CD4-positive, alpha-beta T cell treated with Interleukin-2 at 100 ng/mL for 4 hours (primary cell): ENCODE measurements at regions not wholly inside any gene's neighbourhood (a gene's known extent, or its start where the extent isn't known, plus 50 kb on each side); places are given as distances from the start of the nearest gene placed in this dataset.

Experiments
- DNase-seq: peaks from one replicate; pipeline ENCODE4 v3.0.0-alpha.2; 2020; ENCODE audit warnings: low spot score

GRCh38 chr1:193607787-193608186, 421.4 kb upstream of the B3GALT2 start:
- no peak for DNase-seq

DNA sequence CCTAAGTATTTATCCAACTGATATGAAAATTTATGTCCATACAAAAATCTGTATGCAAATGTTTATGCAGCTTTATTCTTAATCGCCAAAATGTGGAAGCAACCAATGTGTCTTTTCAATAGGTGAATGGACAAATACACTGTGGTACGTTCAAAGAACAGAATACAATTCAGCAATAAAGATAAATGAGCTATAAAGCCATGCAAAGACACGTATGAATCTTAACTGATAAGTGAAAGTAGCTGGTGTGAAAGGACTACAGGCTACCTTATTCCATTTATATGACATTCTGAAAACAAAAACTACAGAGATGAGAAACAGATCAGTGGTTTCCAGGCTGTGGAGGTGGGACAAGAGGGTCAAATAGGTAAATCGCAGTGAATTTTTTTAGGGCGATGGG, 419.6 kb upstream of the B3GALT2 start:
- no peak for DNase-seq

GRCh38 chr1:193602705-193603104, 416.3 kb upstream of the B3GALT2 start:
- no peak for DNase-seq

DNA sequence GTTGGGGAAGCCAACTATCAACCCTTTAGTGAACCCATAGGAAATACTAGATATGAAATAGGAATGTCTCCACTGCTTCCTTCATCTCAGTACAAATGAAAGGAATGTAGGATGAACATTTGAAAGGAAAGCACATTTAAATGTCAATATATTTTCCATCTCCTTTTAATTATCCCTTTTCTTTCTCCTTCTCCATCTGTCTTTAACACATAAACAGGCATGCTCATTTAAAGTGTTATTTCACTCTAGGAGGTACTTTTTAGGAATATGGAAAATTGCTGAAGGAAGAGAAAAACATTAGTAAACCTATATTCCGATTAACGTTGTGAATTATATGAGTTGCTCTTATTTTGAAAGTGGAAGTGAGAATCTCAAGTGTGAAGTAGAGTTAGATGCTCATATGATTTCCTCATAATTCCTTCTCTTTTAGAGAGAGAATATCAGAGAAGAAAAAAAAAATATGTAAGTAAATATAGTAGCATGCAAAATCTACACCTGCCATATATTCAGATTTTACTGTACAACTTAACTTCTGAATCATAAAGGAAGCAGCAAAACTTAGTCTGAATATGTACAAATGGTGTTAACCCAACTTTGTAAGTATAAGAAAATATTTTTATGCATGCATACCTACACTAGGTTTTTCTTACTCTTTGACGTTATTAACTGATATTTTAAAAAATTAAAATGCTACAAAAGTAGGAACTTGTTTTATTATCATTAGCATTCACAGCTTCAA, 406.9 kb upstream of the B3GALT2 start:
- DNase-seq = no peak

GRCh38 chr1:193592317-193592716, 405.9 kb upstream of the B3GALT2 start:
- DNase-seq = peak; percentile 32

DNA sequence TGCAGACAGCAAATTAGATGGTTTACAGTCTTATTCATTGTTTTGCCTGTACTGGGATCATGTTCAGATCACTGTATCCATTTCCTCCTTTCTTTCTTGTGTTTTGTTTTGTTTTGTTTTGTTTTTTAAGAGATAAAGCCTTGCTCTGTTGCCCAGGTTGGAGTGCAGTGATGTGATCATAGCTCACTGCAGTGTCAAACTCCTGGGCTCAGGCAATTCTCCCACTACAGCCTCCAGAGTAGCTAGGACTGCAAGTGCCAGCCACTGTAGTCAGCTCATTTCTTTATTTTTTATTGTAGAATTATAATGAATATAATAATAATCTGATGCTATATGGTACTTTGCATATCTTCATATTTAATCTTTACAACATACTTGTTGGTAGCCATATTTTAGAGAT, 403.7 kb upstream of the B3GALT2 start:
- DNase-seq = no peak

DNA sequence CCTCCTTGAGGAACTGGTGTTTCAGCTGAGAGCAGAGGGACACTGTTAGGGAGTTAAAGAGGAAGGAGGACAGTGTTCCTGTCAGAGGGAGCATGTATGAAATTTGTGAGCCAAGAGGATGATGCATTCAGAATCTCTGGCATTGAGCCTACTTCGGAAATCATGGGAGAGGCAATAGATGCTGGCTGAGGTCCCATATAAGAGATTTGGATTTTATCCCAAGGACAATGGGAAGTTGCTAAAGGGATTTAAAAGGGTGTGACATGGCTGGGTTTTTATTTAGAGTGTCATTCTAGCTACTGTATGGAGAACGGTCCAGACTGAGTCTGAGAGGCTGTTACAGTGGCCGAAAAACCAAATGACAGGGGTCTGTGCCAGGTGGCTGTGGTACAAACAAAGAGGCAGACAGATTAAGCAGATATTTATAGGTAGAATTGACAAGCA, 403.2 kb upstream of the B3GALT2 start:
- no peak for DNase-seq

DNA sequence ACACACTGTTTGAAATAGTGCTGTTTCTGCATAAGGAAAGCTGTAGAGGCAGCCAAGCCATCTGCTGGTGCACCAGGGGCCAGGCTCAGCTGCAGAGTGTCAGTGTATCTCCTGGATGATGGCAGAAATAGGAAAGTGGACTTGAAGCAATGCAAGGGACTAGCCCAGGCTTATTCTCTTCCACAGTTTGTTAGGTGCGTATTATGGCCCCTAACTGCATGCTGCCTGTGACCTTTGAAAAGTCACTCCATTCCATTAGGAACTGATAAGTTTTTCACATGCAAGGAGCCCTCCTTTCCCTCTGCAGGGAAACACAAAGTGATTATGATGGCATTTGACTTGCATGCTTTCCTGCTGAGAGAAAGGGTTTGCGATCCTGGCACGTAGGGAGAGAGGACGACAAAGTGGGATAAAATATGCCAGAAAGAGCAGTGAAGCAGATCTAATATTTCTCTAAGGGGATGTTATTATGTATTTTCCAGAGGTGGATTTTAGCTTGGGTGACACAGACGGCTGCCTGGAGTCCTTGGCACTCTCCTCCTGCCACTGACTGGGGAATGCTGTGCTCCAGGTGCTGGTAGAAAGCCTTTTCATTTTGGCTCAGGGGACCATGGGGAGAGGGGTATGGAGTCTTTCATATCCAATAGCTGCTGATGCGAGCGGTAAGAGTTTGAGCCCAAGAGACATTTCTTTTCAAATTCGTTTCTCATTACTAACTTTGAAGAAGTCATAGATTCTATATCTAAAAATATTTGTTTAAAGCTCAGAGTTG, 402.1 kb upstream of the B3GALT2 start:
- DNase-seq = no peak

DNA sequence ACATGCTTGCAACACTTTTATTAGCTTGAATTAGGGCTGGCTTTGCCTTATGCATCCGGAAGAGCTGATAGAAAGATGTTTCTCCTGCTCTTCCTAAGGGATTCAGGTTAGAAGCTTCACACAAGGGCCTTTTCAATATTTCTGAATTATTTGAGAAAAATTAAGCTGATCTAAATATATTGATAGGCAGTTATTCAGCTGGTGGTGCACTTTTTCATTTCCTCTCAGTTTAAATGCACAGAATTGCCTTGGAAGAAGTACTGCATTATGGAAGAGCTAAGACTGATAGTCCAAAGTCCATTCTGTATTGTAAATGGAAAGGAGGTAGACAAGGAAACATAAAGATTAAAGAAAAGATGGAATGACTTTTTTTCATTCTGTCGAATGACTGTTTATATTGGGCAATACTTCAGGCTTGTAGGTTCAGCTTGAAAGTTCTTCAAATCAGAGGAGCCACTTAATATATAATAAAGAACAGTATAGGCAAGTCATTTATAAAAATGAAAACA, 398.4 kb upstream of the B3GALT2 start:
- no peak for DNase-seq

DNA sequence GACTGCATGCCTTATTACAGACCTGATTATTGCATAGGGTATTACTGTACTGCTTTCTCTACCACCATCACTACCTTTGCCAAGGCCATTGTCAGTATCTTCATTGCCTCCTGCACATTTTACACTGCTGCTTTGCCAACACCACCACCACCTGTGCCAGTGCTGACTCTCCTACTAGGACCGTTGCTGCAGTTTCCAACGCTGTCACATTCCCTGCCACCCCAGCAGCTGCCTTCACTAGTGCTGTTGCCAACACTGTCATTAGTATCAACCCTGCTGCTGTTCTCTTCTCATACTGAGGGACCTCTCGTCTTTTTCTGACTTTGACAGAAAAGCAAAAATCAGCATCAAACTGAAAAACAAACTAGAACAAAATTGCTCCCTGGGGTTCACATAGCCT, 394.9 kb upstream of the B3GALT2 start:
- DNase-seq = no peak

GRCh38 chr1:193580419-193580818, 394.0 kb upstream of the B3GALT2 start:
- DNase-seq = no peak

- DNase-seq = no peak
Measured at GRCh38 chr1:193579323-193579722, 392.9 kb upstream of the B3GALT2 start.

DNA sequence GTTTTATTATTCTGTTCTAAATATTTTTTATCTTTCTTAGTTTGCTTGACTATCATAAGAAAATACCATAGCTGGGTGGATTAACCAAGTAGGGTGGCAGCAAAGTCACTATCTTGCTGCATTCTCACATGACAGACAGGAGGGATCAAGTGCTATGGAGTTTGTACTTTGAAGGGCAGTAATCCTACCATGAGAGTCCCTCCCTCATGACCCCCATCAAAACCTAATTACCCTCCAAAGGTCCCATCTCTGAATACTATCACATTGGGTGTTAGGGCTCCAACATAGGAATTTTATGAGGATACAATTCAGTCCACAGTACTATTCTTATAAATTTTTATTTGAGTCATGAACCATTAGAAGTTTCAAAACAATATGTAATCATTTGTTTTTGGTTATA, 388.5 kb upstream of the B3GALT2 start:
- no peak for DNase-seq

DNA sequence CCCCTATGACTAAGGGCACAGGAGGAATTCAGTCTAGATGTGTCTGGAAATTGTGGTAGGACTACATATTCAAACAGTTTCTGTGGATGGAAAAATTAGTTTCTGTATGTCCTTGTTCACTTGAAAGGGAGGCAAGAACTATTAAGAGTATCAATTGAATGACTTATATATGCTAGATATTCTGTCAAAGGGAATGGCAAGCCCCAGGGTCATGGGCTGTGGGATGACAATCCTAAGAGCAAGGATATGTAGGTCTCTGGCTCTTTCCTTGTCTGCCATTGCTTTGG, 383.5 kb upstream of the B3GALT2 start:
- DNase-seq = no peak

GRCh38 chr1:193569096-193569982, 382.9 kb upstream of the B3GALT2 start:
- DNase-seq = peak; percentile 55

GRCh38 chr1:193568512-193568911, 382.1 kb upstream of the B3GALT2 start:
- DNase-seq = no peak

- DNase-seq = no peak
Measured at GRCh38 chr1:193567937-193568336, 381.5 kb upstream of the B3GALT2 start.

- no peak for DNase-seq
Measured at GRCh38 chr1:193566735-193567134, 380.3 kb upstream of the B3GALT2 start.

GRCh38 chr1:193565971-193566577, 379.7 kb upstream of the B3GALT2 start:
- no peak for DNase-seq

DNA sequence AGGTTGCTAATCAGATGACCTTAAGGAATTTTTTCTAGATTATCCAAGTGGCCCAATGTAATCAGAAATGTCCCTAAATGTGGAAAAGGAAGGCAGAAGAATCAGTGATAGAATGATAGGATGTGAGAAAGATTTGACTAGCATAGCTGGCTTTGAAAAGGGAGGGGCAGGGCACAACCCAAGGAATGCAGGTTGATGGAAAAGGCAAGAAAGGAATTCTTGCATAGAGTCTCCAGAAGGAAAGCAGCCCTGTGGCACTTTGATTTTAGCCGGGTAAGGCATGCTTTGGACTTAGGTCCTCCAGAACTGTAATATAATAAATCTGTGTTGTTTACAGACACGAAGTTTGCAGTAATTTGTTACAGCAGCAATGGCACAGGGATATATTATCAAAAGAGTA, 375.7 kb upstream of the B3GALT2 start:
- no peak for DNase-seq

GRCh38 chr1:193558491-193559028, 372.1 kb upstream of the B3GALT2 start:
- peak; percentile 34 for DNase-seq
